ENCODE measurements at regions not wholly inside any gene's neighbourhood (a gene's known extent, or its start where the extent isn't known, plus 50 kb on each side); places are given as distances from the start of the nearest gene placed in this dataset.

- Histone ChIP-seq H3K4me3 (no peak overlapping the region), H3K4me1 (no peaks in the 10 kb centered on the region), H3K27me3 (no peaks in the 10 kb centered on the region), H3K27ac (no peak overlapping the region), H3K9me3 (no peaks in the 10 kb centered on the region), H3K36me3 (no peaks in the 10 kb centered on the region)
- intact Hi-C loops (cut with DNase I; ENCODE audit: low total_unique reads): no loop called here
- TF ChIP-seq POLR2AphosphoS5 (IDR thresholded peaks at IDR 0.05): no peak
- TF ChIP-seq CTCF (IDR thresholded peaks at IDR 0.05): no peak
- TF ChIP-seq POLR2A (IDR thresholded peaks at IDR 0.05): no peak
- no peak for DNase-seq (ENCODE audit: low spot score in 2 of 2)
Observed at GRCh38 chr3:73908218-73908617, 283.5 kb upstream of the PDZRN3 start.

GRCh38 chr3:73901686-73902085, 276.9 kb upstream of the PDZRN3 start:
- Histone ChIP-seq H3K27me3 (no peaks in the 10 kb centered on the region), H3K27ac (no peak overlapping the region), H3K4me1 (no peaks in the 10 kb centered on the region), H3K36me3 (no peaks in the 10 kb centered on the region), H3K9me3 (no peaks in the 10 kb centered on the region), H3K4me3 (no peak overlapping the region)
- DNase-seq (ENCODE audit: low spot score in 2 of 2): no peak
- intact Hi-C loops (cut with DNase I; ENCODE audit: low total_unique reads): no loop called here
- TF ChIP-seq CTCF (IDR thresholded peaks at IDR 0.05) (no peak), POLR2A (IDR thresholded peaks at IDR 0.05) (no peak), POLR2AphosphoS5 (IDR thresholded peaks at IDR 0.05) (no peak)

GRCh38 chr3:73894474-73895213, 269.9 kb upstream of the PDZRN3 start:
- Histone ChIP-seq H3K27ac (no peak overlapping the region), H3K4me1 (no peaks in the 10 kb centered on the region), H3K4me3 (no peak overlapping the region), H3K9me3 (no peaks in the 10 kb centered on the region), H3K27me3 (no peaks in the 10 kb centered on the region), H3K36me3 (no peaks in the 10 kb centered on the region)
- no peak for TF ChIP-seq POLR2A (IDR thresholded peaks at IDR 0.05)
- intact Hi-C loops (cut with DNase I; ENCODE audit: low total_unique reads): no loop called here
- DNase-seq (ENCODE audit: low spot score in 2 of 2): no peak

GRCh38 chr3:73893089-73893488, 268.3 kb upstream of the PDZRN3 start:
- Histone ChIP-seq H3K9me3 (no peaks in the 10 kb centered on the region), H3K27ac (no peak overlapping the region), H3K4me3 (no peak overlapping the region), H3K27me3 (no peaks in the 10 kb centered on the region), H3K36me3 (no peaks in the 10 kb centered on the region), H3K4me1 (no peaks in the 10 kb centered on the region)
- intact Hi-C loops (cut with DNase I; ENCODE audit: low total_unique reads): no loop called here
- TF ChIP-seq CTCF (IDR thresholded peaks at IDR 0.05): no peak
- no peak for TF ChIP-seq POLR2AphosphoS5 (IDR thresholded peaks at IDR 0.05)
- no peak for TF ChIP-seq POLR2A (IDR thresholded peaks at IDR 0.05)
- DNase-seq (ENCODE audit: low spot score in 2 of 2): no peak

GRCh38 chr3:73885862-73886261, 261.1 kb upstream of the PDZRN3 start:
- intact Hi-C loops (cut with DNase I; ENCODE audit: low total_unique reads): no loop called here

More at GRCh38 chr3:73885862-73886261, 261.1 kb upstream of the PDZRN3 start:
- no peak for DNase-seq (ENCODE audit: low spot score in 2 of 2)
- H3K4me3 ChIP-seq: no peak overlapping the region
- no peak overlapping the region for H3K27ac ChIP-seq
- H3K9me3 ChIP-seq: no peaks in the 10 kb centered on the region
- H3K4me1 ChIP-seq: no peaks in the 10 kb centered on the region
- H3K27me3 ChIP-seq: no peaks in the 10 kb centered on the region
- H3K36me3 ChIP-seq: no peaks in the 10 kb centered on the region
- no peak for TF ChIP-seq CTCF (IDR thresholded peaks at IDR 0.05)
- no peak for TF ChIP-seq POLR2A (IDR thresholded peaks at IDR 0.05)
- no peak for TF ChIP-seq POLR2AphosphoS5 (IDR thresholded peaks at IDR 0.05)

Measured in breast epithelium (tissue), 4 donors.